ENCODE measurements at regions not wholly inside any gene's neighbourhood (a gene's known extent, or its start where the extent isn't known, plus 50 kb on each side); places are given as distances from the start of the nearest gene placed in this dataset.
A peak's percentile ranks its signal among the peaks of the same experiment; 100 is the strongest.

GRCh38 chr14:86796221-86797074 lies 1196.5 kb downstream of the GALC start (continued):
- TF ChIP-seq TEAD3 (CRISPR knock-in tag; optimal IDR thresholded peaks at IDR 0.05; ENCODE audit: borderline replicate concordance) = no peak
- no peak for TF ChIP-seq ZNF350 (CRISPR knock-in tag; IDR thresholded peaks at IDR 0.05; ENCODE audit: borderline replicate concordance, low read depth)
- TF ChIP-seq, protein P1, sequence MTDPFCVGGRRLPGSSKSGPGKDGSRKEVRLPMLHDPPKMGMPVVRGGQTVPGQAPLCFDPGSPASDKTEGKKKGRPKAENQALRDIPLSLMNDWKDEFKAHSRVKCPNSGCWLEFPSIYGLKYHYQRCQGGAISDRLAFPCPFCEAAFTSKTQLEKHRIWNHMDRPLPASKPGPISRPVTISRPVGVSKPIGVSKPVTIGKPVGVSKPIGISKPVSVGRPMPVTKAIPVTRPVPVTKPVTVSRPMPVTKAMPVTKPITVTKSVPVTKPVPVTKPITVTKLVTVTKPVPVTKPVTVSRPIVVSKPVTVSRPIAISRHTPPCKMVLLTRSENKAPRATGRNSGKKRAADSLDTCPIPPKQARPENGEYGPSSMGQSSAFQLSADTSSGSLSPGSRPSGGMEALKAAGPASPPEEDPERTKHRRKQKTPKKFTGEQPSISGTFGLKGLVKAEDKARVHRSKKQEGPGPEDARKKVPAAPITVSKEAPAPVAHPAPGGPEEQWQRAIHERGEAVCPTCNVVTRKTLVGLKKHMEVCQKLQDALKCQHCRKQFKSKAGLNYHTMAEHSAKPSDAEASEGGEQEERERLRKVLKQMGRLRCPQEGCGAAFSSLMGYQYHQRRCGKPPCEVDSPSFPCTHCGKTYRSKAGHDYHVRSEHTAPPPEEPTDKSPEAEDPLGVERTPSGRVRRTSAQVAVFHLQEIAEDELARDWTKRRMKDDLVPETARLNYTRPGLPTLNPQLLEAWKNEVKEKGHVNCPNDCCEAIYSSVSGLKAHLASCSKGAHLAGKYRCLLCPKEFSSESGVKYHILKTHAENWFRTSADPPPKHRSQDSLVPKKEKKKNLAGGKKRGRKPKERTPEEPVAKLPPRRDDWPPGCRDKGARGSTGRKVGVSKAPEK (CRISPR knock-in tag; IDR thresholded peaks at IDR 0.05; ENCODE audit: borderline replicate concordance) = no peak
- TF ChIP-seq, protein P2, sequence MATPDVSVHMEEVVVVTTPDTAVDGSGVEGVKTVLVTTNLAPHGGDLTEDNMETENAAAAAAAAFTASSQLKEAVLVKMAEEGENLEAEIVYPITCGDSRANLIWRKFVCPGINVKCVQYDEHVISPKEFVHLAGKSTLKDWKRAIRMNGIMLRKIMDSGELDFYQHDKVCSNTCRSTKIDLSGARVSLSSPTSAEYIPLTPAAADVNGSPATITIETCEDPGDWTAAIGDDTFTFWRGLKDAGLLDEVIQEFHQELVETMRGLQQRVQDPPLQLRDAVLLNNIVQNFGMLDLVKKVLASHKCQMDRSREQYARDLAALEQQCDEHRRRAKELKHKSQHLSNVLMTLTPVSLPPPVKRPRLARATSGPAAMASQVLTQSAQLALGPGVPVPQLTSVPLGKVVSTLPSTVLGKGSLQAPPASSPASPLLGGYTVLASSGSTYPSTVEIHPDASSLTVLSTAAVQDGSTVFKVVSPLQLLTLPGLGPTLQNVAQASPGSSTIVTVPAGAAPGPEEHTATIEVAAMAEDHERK (CRISPR knock-in tag; IDR thresholded peaks at IDR 0.05; ENCODE audit: low read depth) = no peak
- no peak for TF ChIP-seq ZNF460 (CRISPR knock-in tag; IDR thresholded peaks at IDR 0.05; ENCODE audit: borderline replicate concordance)
- TF ChIP-seq, protein P3, sequence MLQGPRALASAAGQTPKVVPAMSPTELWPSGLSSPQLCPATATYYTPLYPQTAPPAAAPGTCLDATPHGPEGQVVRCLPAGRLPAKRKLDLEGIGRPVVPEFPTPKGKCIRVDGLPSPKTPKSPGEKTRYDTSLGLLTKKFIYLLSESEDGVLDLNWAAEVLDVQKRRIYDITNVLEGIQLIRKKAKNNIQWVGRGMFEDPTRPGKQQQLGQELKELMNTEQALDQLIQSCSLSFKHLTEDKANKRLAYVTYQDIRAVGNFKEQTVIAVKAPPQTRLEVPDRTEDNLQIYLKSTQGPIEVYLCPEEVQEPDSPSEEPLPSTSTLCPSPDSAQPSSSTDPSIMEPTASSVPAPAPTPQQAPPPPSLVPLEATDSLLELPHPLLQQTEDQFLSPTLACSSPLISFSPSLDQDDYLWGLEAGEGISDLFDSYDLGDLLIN (CRISPR knock-in tag; IDR thresholded peaks at IDR 0.05; ENCODE audit: borderline replicate concordance) = no peak
- TF ChIP-seq NFATC3 (CRISPR knock-in tag; IDR thresholded peaks at IDR 0.05) = no peak
- TF ChIP-seq EHMT2 (IDR thresholded peaks at IDR 0.05; ENCODE audit: borderline replicate concordance, low read depth, low read length) = peak; percentile 46; the same call in 1 of the 2 replicates
- no peak for TF ChIP-seq ZKSCAN5 (CRISPR knock-in tag; IDR thresholded peaks at IDR 0.05)
- peak; percentile 45; the same call in 1 of the 2 replicates for TF ChIP-seq ZNF7 (CRISPR knock-in tag; IDR thresholded peaks at IDR 0.05)
- no peak for TF ChIP-seq SP4 (CRISPR knock-in tag; IDR thresholded peaks at IDR 0.05)
- TF ChIP-seq, protein P4, sequence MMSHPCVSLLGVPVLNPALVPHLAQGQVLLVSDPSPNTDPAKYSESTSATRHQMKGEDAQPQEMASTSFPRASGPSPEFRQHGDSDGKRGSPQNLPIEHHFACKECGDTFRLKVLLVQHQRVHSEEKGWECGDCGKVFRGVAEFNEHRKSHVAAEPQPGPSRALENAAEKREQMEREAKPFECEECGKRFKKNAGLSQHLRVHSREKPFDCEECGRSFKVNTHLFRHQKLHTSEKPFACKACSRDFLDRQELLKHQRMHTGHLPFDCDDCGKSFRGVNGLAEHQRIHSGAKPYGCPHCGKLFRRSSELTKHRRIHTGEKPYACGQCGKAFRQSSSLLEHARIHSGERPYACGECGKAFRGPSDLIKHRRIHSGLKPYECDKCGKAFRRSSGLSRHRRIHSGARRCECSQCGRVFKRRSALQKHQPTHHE (CRISPR knock-in tag; IDR thresholded peaks at IDR 0.05; ENCODE audit: borderline replicate concordance) = no peak
- TF ChIP-seq, protein P5, sequence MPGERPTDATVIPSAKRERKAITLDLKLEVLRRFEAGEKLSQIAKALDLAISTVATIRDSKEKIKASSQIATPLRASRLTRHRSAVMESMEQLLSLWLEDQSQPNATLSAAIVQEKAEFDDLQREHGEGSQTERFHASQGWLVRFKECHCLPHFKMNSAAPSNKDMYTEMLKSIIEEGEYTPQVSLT (CRISPR knock-in tag; IDR thresholded peaks at IDR 0.05; ENCODE audit: borderline replicate concordance, low read depth) = no peak
- TF ChIP-seq TARDBP (CRISPR knock-in tag; IDR thresholded peaks at IDR 0.05) = no peak
- TF ChIP-seq JARID2 (CRISPR knock-in tag; IDR thresholded peaks at IDR 0.05; ENCODE audit: insufficient replicate concordance) = no peak
- peak in 1 of 2 experiments; percentile 36; a peak in 1 of 4 replicates for TF ChIP-seq EP300 (IDR thresholded peaks at IDR 0.05; ENCODE audit: low read depth in 2 of 2, low read length in 2 of 2)
- no peak for TF ChIP-seq EP300 (CRISPR knock-in tag; IDR thresholded peaks at IDR 0.05; ENCODE audit: borderline replicate concordance)
- TF ChIP-seq HMG20A (CRISPR knock-in tag; IDR thresholded peaks at IDR 0.05; ENCODE audit: borderline replicate concordance) = peak; percentile 42; the same call in 1 of the 2 replicates
- no peak for TF ChIP-seq KDM6A (CRISPR knock-in tag; IDR thresholded peaks at IDR 0.05; ENCODE audit: low read depth)
- TF ChIP-seq SKI (IDR thresholded peaks at IDR 0.05; ENCODE audit: partially characterized antibody) = no peak
- no peak for TF ChIP-seq GFI1 (CRISPR knock-in tag; IDR thresholded peaks at IDR 0.05; ENCODE audit: borderline replicate concordance)
- no peak for TF ChIP-seq SIX1 (CRISPR knock-in tag; IDR thresholded peaks at IDR 0.05; ENCODE audit: borderline replicate concordance)
- TF ChIP-seq YEATS2 (CRISPR knock-in tag; IDR thresholded peaks at IDR 0.05; ENCODE audit: borderline replicate concordance) = no peak
